HCT116 (cell line): ENCODE measurements at regions not wholly inside any gene's neighbourhood (a gene's known extent, or its start where the extent isn't known, plus 50 kb on each side); places are given as distances from the start of the nearest gene placed in this dataset.

Source experiments
- ATAC-seq: fragments of 200-7000 bp; cut with Tn5 transposase; 2 replicates; pipeline ENCODE4 v1.9.1; 2020; ENCODE audit warnings: mild to moderate bottlenecking, moderate library complexity
- BruUV-seq: library from RNA; stranded (reverse); fragments of 400-500 nt; replicated peaks from 2 replicates; lab custom pipeline; 2021; lab: Mats Ljungman, UMichigan
- CTCF ChIA-PET: fragments of 300-600 bp; sonication (Branson Sonifier 250); formaldehyde crosslinking; loops from one replicate; lab custom pipeline; 2021; ENCODE audit warnings: antibody characterized with exemption; lab: Charles Lee
- POLR2A ChIA-PET: fragments of 300-600, 350-600 bp; sonication (Branson Sonifier 250); formaldehyde crosslinking; loops from one replicate; lab custom pipeline; 2021; ENCODE audit warnings: antibody characterized with exemption; lab: Charles Lee
- RAD21 ChIA-PET, 2 experiments: fragments of 300-600 bp; sonication (Branson Sonifier 250); formaldehyde crosslinking; loops; one replicate each; lab custom pipeline; 2023; ENCODE audit warnings: low total read pairs in 2 of 2; ENCODE audit not compliant: uncharacterized antibody in 2 of 2, unreplicated experiment in 2 of 2, low non-redundant PET in 1 of 2; lab: Charles Lee
- DNase-seq: peaks from one replicate; pipeline ENCODE4 v3.0.0-alpha.2; 2010; ENCODE audit warnings: low read depth, low spot score
- H2AFZ ChIP-seq: fragments of 200-600 bp; shearing (Covaris generic), sonication (generic); 2 replicates; pipeline ENCODE4 v1.6.1; 2017; ENCODE audit warnings: low read depth, mixed run types, mixed read lengths, antibody characterized with exemption, low read length; ENCODE audit not compliant: poor library complexity, severe bottlenecking
- H3K27ac ChIP-seq: 2 replicates; pipeline ENCODE4 v1.5.1; 2012; ENCODE audit warnings: low read depth, low read length
- H3K27me3 ChIP-seq: fragments of 200-600 bp; sonication (generic); 2 replicates; pipeline ENCODE4 v1.6.1; 2016; ENCODE audit warnings: mixed run types, low read length, mixed read lengths; ENCODE audit not compliant: insufficient read depth
- H3K36me3 ChIP-seq, 2 experiments: fragments of 200-500 bp in 1 of 2; fragments of 200-600 bp in 1 of 2; sonication (Bioruptor generic) in 1 of 2; sonication (generic) in 1 of 2; 2 replicates each; pipeline versions ENCODE4 v1.5.1 to v1.6.1; 2014 to 2016; ENCODE audit warnings: low read length in 2 of 2, inconsistent platforms in 1 of 2, mixed read lengths in 1 of 2, mixed run types in 1 of 2; ENCODE audit not compliant: insufficient read depth in 2 of 2, control insufficient read depth in 1 of 2
- H3K4me1 ChIP-seq, 2 experiments: fragments of 200-600 bp in 1 of 2; sonication (generic) in 1 of 2; 2 replicates each; pipeline versions ENCODE4 v1.5.1 to v1.6.1; 2012 to 2017; ENCODE audit warnings: low read length in 2 of 2, inconsistent platforms in 1 of 2, mild to moderate bottlenecking in 1 of 2, mixed read lengths in 1 of 2, mixed run types in 1 of 2, moderate library complexity in 1 of 2; ENCODE audit not compliant: insufficient read depth in 2 of 2, control insufficient read depth in 1 of 2
- H3K4me2 ChIP-seq: fragments of 200-600 bp; sonication (generic); 2 replicates; pipeline ENCODE4 v1.6.1; 2017; ENCODE audit warnings: mixed run types, low read length, mixed read lengths
- H3K4me3 ChIP-seq, 2 experiments: fragments of 200-600 bp in 1 of 2; sonication (generic) in 1 of 2; replicated peaks in 1 of 2; 2 replicates each; pipeline ENCODE4 v1.5.1; 2011 to 2016; ENCODE audit warnings: low read length in 2 of 2, control low read depth in 1 of 2, low read depth in 1 of 2, mild to moderate bottlenecking in 1 of 2, mixed read lengths in 1 of 2, mixed run types in 1 of 2
- H3K79me2 ChIP-seq: fragments of 200-600 bp; sonication (generic); 2 replicates; pipeline ENCODE4 v1.6.1; 2017; ENCODE audit warnings: mild to moderate bottlenecking, mixed run types, low read length, moderate library complexity, mixed read lengths; ENCODE audit not compliant: insufficient read depth
- H3K9ac ChIP-seq: fragments of 200-600 bp; sonication (generic); 2 replicates; pipeline ENCODE4 v1.6.1; 2016; ENCODE audit warnings: low read length, mixed read lengths
- H3K9me2 ChIP-seq: fragments of 200-600 bp; sonication (generic), shearing (Covaris generic); 2 replicates; pipeline ENCODE4 v1.6.1; 2017; ENCODE audit warnings: mixed run types, mild to moderate bottlenecking, moderate library complexity; ENCODE audit not compliant: insufficient read depth
- H3K9me3 ChIP-seq, 2 experiments: fragments of 200-500 bp in 1 of 2; fragments of 200-600 bp in 1 of 2; sonication (Bioruptor generic) in 1 of 2; sonication (generic) in 1 of 2; 2 replicates each; pipeline ENCODE4 v1.6.1; 2014 to 2017; ENCODE audit warnings: low read length in 2 of 2, mixed read lengths in 2 of 2, inconsistent platforms in 1 of 2, low read depth in 1 of 2, mild to moderate bottlenecking in 1 of 2, mixed run types in 1 of 2, moderate library complexity in 1 of 2; ENCODE audit not compliant: control insufficient read depth in 1 of 2, insufficient read depth in 1 of 2
- H4K20me1 ChIP-seq: fragments of 200-600 bp; sonication (generic), shearing (Covaris generic); 2 replicates; pipeline ENCODE4 v1.6.1; 2017; ENCODE audit warnings: mixed run types, mild to moderate bottlenecking, moderate library complexity; ENCODE audit not compliant: insufficient read depth
- ATF3 ChIP-seq: IDR thresholded peaks from 2 replicates; pipeline ENCODE4 v1.6.1; 2012
- CBX3 ChIP-seq: IDR thresholded peaks from 2 replicates; pipeline ENCODE4 v1.6.1; 2012; ENCODE audit warnings: low read depth
- CEBPB ChIP-seq: IDR thresholded peaks from 2 replicates; pipeline ENCODE4 v1.6.1; 2012; ENCODE audit warnings: low read depth
- CTCF ChIP-seq, 3 experiments: fragments of 200-600 bp in 1 of 3; sonication (generic) in 1 of 3; IDR thresholded peaks in 2 of 3; conservative IDR thresholded peaks in 1 of 3; 2 replicates each; pipeline ENCODE4 v1.5.1; 2012 to 2017; ENCODE audit warnings: low read depth in 2 of 3, low read length in 2 of 3, antibody characterized with exemption in 1 of 3, borderline replicate concordance in 1 of 3, control low read depth in 1 of 3, mild to moderate bottlenecking in 1 of 3, mixed read lengths in 1 of 3, mixed run types in 1 of 3, moderate library complexity in 1 of 3; ENCODE audit not compliant: insufficient read depth in 1 of 3
- EGR1 ChIP-seq: IDR thresholded peaks from 2 replicates; pipeline ENCODE4 v1.6.1; 2012; ENCODE audit warnings: low read depth
- ELF1 ChIP-seq: IDR thresholded peaks from 2 replicates; pipeline ENCODE4 v1.6.1; 2012; ENCODE audit warnings: low read depth, borderline replicate concordance
- EZH2 ChIP-seq: fragments of 200-600 bp; sonication (generic); IDR thresholded peaks from 2 replicates; pipeline ENCODE4 v1.6.1; 2017; ENCODE audit warnings: antibody characterized with exemption, mixed run types
- EZH2phosphoT487 ChIP-seq: fragments of 200-600 bp; IDR thresholded peaks from 2 replicates; pipeline ENCODE4 v1.6.1; 2018; ENCODE audit warnings: antibody characterized with exemption, borderline replicate concordance
- FOSL1 ChIP-seq: IDR thresholded peaks from 2 replicates; pipeline ENCODE4 v1.6.1; 2012; ENCODE audit warnings: low read depth
- JUND ChIP-seq: IDR thresholded peaks from 2 replicates; pipeline ENCODE4 v1.6.1; 2012
- MAX ChIP-seq: IDR thresholded peaks from 2 replicates; pipeline ENCODE4 v1.6.1; 2012
- POLR2AphosphoS5 ChIP-seq: IDR thresholded peaks from 2 replicates; pipeline ENCODE4 v1.6.1; 2011; ENCODE audit warnings: mild to moderate bottlenecking, low read depth, low read length, moderate library complexity
- RAD21 ChIP-seq: IDR thresholded peaks from 2 replicates; pipeline ENCODE4 v1.6.1; 2012; ENCODE audit warnings: low read depth, mild to moderate bottlenecking
- SIN3A ChIP-seq: IDR thresholded peaks from 2 replicates; pipeline ENCODE4 v1.6.1; 2012; ENCODE audit warnings: low read depth
- SP1 ChIP-seq: IDR thresholded peaks from 2 replicates; pipeline ENCODE4 v1.6.1; 2012; ENCODE audit warnings: low read depth
- SRF ChIP-seq: IDR thresholded peaks from 2 replicates; pipeline ENCODE4 v1.6.1; 2012; ENCODE audit warnings: low read depth
- TCF7L2 ChIP-seq: IDR thresholded peaks from 2 replicates; pipeline ENCODE4 v1.7.0; 2011; ENCODE audit warnings: borderline replicate concordance, inconsistent platforms; ENCODE audit not compliant: insufficient read depth, insufficient read length; ENCODE audit errors: extremely low read depth
- ZFX ChIP-seq: fragments of 450-650 bp; IDR thresholded peaks from 2 replicates; pipeline ENCODE4 v1.6.1; 2017
- intact Hi-C: fragments of 100-400 bp; cut with micrococcal nuclease; formaldehyde crosslinking; loops from 2 replicates; pipeline ENCODE4 v1.10.0; 2022
- TF ChIP-seq, protein P1 (sequence below): IDR thresholded peaks from 2 replicates; pipeline ENCODE4 v1.6.1; 2011; ENCODE audit warnings: mild to moderate bottlenecking, low read length, moderate library complexity; ENCODE audit not compliant: insufficient replicate concordance; ENCODE audit errors: extremely low read depth
- TF ChIP-seq, protein P2 (sequence below): IDR thresholded peaks from 2 replicates; pipeline ENCODE4 v1.6.1; 2012; ENCODE audit warnings: low read depth

GRCh38 chr3:11733914-11734313, 90.2 kb upstream of the VGLL4 start:
- CTCF ChIA-PET: no interaction called here

More at GRCh38 chr3:11733914-11734313, 90.2 kb upstream of the VGLL4 start:
- peaks cover 5% of the 10 kb centered on the region; the same call in 1 of the 2 replicates for H3K27me3 ChIP-seq
- ATAC-seq (no peak), DNase-seq (no peak)
- no peak overlapping the region for H2AFZ ChIP-seq
- no peak overlapping the region for H3K4me2 ChIP-seq
- BruUV-seq: no TSS peak
- H3K9me3 ChIP-seq: no peaks in the 10 kb centered on the region
- no peak overlapping the region for H3K9ac ChIP-seq
- no peaks in the 10 kb centered on the region for H3K9me2 ChIP-seq
- H4K20me1 ChIP-seq: no peaks in the 10 kb centered on the region
- no peak overlapping the region for H3K4me3 ChIP-seq
- ChIA-PET POLR2A (no interaction called here), RAD21 (no interaction called here)
- H3K36me3 ChIP-seq: no peaks in the 10 kb centered on the region
- no peaks in the 10 kb centered on the region for H3K4me1 ChIP-seq
- H3K27ac ChIP-seq: no peak overlapping the region
- intact Hi-C loops: no loop called here
- TF ChIP-seq ATF3 (no peak), EZH2phosphoT487 (no peak), SIN3A (no peak), JUND (no peak), ELF1 (no peak), EZH2 (no peak), ZFX (no peak), CEBPB (no peak), EGR1 (no peak), TCF7L2 (no peak), CBX3 (no peak), POLR2AphosphoS5 (no peak), CTCF (IDR thresholded peaks at IDR 0.05 in 2 of 3, conservative IDR thresholded peaks at IDR 0.05 in 1 of 3; ENCODE audit: borderline replicate concordance in 1 of 3, insufficient read depth in 1 of 3, low read depth in 2 of 3, low read length in 2 of 3) (no peak), FOSL1 (no peak), RAD21 (no peak), MAX (no peak), SP1 (no peak), SRF (no peak)
- TF ChIP-seq, protein P1, sequence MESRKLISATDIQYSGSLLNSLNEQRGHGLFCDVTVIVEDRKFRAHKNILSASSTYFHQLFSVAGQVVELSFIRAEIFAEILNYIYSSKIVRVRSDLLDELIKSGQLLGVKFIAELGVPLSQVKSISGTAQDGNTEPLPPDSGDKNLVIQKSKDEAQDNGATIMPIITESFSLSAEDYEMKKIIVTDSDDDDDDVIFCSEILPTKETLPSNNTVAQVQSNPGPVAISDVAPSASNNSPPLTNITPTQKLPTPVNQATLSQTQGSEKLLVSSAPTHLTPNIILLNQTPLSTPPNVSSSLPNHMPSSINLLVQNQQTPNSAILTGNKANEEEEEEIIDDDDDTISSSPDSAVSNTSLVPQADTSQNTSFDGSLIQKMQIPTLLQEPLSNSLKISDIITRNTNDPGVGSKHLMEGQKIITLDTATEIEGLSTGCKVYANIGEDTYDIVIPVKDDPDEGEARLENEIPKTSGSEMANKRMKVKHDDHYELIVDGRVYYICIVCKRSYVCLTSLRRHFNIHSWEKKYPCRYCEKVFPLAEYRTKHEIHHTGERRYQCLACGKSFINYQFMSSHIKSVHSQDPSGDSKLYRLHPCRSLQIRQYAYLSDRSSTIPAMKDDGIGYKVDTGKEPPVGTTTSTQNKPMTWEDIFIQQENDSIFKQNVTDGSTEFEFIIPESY: no peak
- TF ChIP-seq, protein P2, sequence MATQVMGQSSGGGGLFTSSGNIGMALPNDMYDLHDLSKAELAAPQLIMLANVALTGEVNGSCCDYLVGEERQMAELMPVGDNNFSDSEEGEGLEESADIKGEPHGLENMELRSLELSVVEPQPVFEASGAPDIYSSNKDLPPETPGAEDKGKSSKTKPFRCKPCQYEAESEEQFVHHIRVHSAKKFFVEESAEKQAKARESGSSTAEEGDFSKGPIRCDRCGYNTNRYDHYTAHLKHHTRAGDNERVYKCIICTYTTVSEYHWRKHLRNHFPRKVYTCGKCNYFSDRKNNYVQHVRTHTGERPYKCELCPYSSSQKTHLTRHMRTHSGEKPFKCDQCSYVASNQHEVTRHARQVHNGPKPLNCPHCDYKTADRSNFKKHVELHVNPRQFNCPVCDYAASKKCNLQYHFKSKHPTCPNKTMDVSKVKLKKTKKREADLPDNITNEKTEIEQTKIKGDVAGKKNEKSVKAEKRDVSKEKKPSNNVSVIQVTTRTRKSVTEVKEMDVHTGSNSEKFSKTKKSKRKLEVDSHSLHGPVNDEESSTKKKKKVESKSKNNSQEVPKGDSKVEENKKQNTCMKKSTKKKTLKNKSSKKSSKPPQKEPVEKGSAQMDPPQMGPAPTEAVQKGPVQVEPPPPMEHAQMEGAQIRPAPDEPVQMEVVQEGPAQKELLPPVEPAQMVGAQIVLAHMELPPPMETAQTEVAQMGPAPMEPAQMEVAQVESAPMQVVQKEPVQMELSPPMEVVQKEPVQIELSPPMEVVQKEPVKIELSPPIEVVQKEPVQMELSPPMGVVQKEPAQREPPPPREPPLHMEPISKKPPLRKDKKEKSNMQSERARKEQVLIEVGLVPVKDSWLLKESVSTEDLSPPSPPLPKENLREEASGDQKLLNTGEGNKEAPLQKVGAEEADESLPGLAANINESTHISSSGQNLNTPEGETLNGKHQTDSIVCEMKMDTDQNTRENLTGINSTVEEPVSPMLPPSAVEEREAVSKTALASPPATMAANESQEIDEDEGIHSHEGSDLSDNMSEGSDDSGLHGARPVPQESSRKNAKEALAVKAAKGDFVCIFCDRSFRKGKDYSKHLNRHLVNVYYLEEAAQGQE: no peak
- no peaks in the 10 kb centered on the region for H3K79me2 ChIP-seq
